Astrocyte of the cerebellum (primary cell): ENCODE measurements at regions not wholly inside any gene's neighbourhood (a gene's known extent, or its start where the extent isn't known, plus 50 kb on each side); places are given as distances from the start of the nearest gene placed in this dataset.
"Not testable (repeated sequence)": the region's sequence is repeated elsewhere in the genome, so short reads cannot be mapped to it uniquely, and the experiment has no call there.

ENCODE experiments used
- DNase-seq: peaks from one replicate; pipeline ENCODE4 v3.0.0-alpha.2; 2011; ENCODE audit warnings: low read depth
- H3K4me3 ChIP-seq: 2 replicates; pipeline ENCODE4 v1.5.1; 2011; ENCODE audit warnings: mild to moderate bottlenecking, low read depth, low read length, moderate library complexity
- CTCF ChIP-seq: IDR thresholded peaks from 2 replicates; pipeline ENCODE4 v1.5.1; 2012; ENCODE audit warnings: low read length, low read depth, moderate library complexity, mild to moderate bottlenecking; ENCODE audit errors: missing control alignments
- in situ Hi-C: cut with HindIII; loops from 2 replicates; pipeline ENCODE4 v1.10.0; 2017; ENCODE audit warnings: low sequenced_read_pairs

DNA sequence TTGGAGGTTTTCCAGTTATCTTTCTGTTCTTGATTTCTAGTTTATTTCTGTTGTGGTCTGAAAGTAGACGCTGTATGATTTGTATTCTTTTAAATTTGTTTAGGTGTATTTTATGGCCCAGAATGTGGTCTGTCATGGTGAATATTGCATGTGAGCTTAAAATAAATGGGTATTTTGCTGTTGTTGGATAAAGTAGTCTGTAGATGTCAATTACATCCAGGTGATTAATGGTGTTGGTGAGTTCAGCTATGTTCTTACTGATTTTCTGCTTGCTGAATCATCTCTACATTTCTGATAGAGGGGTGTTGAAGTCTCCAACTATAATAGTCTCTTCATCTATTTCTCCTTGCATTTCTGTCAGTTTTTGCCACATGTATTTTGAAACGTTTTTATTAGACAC, 383.3 kb upstream of the SGO1 start:
- TF ChIP-seq CTCF, result no peak
- in situ Hi-C loops, result no loop called here
- H3K4me3 ChIP-seq, result no peak overlapping the region
- DNase-seq, result no peak

DNA sequence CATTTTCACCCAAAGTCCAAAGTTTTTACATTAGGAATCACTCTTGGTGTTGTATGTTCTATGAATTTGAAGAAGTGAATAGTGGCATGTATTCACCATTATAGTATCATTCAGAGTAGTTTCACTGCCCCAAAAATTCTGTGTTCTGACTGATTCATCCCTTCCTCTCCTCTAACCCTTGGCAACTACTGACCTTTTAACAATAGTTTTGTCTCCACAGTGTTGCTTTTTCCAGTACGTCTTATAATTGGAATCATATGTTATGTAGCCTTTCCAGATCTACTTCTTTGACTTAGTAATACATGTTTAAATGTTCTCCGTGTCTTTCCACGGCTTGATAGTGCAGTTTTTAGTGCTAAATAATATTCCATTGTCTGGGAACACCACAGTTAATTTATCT, 379.0 kb upstream of the SGO1 start:
- no peak for TF ChIP-seq CTCF
- DNase-seq, result no peak
- in situ Hi-C loops, result no loop called here
- H3K4me3 ChIP-seq, result no peak overlapping the region

DNA sequence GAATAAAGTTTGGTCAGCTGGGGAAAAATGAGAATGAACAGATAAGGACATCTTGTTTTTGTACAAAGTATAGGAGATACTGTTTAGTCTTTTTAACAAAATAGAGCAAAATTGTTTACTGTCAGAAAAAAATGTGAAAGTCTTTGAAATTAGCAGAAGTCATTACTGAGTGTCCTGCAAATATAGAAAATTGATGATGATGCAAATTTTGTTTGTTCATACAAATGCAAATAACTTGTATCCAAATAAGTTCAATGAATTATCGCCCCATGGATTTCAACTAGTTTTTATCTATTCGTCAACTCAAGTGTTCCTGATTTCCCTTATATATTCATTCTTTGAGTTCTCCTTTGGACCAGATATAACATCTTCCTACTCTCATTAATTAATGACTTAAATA, 378.0 kb upstream of the SGO1 start:
- no peak overlapping the region for H3K4me3 ChIP-seq
- DNase-seq, result no peak
- in situ Hi-C loops, result no loop called here
- no peak for TF ChIP-seq CTCF

GRCh38 chr3:20563251-20563650, 377.2 kb upstream of the SGO1 start:
- DNase-seq, result no peak
- in situ Hi-C loops, result no loop called here
- TF ChIP-seq CTCF, result no peak
- no peak overlapping the region for H3K4me3 ChIP-seq

- TF ChIP-seq CTCF, result no peak
- in situ Hi-C loops, result no loop called here
- no peak overlapping the region for H3K4me3 ChIP-seq
- no peak for DNase-seq
These were observed 375.2 kb upstream of the SGO1 start for GRCh38 chr3:20561166-20561565.

GRCh38 chr3:20560446-20560845, 374.4 kb upstream of the SGO1 start:
- H3K4me3 ChIP-seq, DNase-seq, in situ Hi-C loops: not testable (repeated sequence)

- in situ Hi-C loops, result no loop called here
- no peak overlapping the region for H3K4me3 ChIP-seq
- DNase-seq, result no peak
- TF ChIP-seq CTCF, result no peak
These were observed 372.2 kb upstream of the SGO1 start for GRCh38 chr3:20558161-20558560.
